ENCODE measurements at regions not wholly inside any gene's neighbourhood (a gene's known extent, or its start where the extent isn't known, plus 50 kb on each side); places are given as distances from the start of the nearest gene placed in this dataset.

DNA sequence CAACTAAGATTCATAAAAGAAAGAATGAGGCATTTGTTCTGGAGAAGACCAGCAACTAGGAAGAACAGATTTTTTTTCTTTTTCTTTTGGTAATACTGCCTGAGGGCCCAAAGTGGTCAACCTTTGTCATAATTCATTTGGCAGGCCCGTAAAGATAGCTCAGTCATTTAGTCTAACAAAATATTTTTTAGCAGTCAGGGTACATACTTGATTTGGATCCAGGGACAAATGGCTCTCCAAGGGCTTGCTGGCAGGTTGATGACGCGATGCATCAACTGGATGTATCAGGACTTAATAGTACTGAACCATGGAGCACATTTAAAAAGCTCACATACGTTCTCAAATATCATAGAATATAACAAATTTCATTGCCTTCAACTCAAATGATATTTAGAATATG is 203.4 kb upstream of the ZNF608 start:
- TF ChIP-seq, protein P1, sequence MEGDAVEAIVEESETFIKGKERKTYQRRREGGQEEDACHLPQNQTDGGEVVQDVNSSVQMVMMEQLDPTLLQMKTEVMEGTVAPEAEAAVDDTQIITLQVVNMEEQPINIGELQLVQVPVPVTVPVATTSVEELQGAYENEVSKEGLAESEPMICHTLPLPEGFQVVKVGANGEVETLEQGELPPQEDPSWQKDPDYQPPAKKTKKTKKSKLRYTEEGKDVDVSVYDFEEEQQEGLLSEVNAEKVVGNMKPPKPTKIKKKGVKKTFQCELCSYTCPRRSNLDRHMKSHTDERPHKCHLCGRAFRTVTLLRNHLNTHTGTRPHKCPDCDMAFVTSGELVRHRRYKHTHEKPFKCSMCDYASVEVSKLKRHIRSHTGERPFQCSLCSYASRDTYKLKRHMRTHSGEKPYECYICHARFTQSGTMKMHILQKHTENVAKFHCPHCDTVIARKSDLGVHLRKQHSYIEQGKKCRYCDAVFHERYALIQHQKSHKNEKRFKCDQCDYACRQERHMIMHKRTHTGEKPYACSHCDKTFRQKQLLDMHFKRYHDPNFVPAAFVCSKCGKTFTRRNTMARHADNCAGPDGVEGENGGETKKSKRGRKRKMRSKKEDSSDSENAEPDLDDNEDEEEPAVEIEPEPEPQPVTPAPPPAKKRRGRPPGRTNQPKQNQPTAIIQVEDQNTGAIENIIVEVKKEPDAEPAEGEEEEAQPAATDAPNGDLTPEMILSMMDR (IDR thresholded peaks at IDR 0.05; ENCODE audit: low read length, missing control alignments) = no peak
- no peak overlapping the region for H3K4me3 ChIP-seq (replicated peaks; ENCODE audit: low read depth, low read length)
- no peak for DNase-seq (ENCODE audit: low read depth)

- DNase-seq (ENCODE audit: low read depth) = no peak
These were observed 204.7 kb upstream of the ZNF608 start for GRCh38 chr5:124951105-124951504.

GRCh38 chr5:124951661-124952060 is 205.2 kb upstream of the ZNF608 start:
- TF ChIP-seq, protein P1 (IDR thresholded peaks at IDR 0.05; ENCODE audit: low read length, missing control alignments) = no peak
- no peak for DNase-seq (ENCODE audit: low read depth)
- no peak overlapping the region for H3K4me3 ChIP-seq (replicated peaks; ENCODE audit: low read depth, low read length)

More at GRCh38 chr5:124951105-124951504, 204.7 kb upstream of the ZNF608 start:
- TF ChIP-seq, protein P1 (IDR thresholded peaks at IDR 0.05; ENCODE audit: low read length, missing control alignments) = no peak
- no peak overlapping the region for H3K4me3 ChIP-seq (replicated peaks; ENCODE audit: low read depth, low read length)

- no peak overlapping the region for H3K4me3 ChIP-seq (replicated peaks; ENCODE audit: low read depth, low read length)
- DNase-seq (ENCODE audit: low read depth) = no peak
- TF ChIP-seq, protein P1 (IDR thresholded peaks at IDR 0.05; ENCODE audit: low read length, missing control alignments) = no peak
These were observed 205.6 kb upstream of the ZNF608 start for GRCh38 chr5:124952079-124952478.

GRCh38 chr5:124952566-124952965 is 206.1 kb upstream of the ZNF608 start:
- no peak overlapping the region for H3K4me3 ChIP-seq (replicated peaks; ENCODE audit: low read depth, low read length)
- DNase-seq (ENCODE audit: low read depth) = no peak
- TF ChIP-seq, protein P1 (IDR thresholded peaks at IDR 0.05; ENCODE audit: low read length, missing control alignments) = no peak

- TF ChIP-seq, protein P1 (IDR thresholded peaks at IDR 0.05; ENCODE audit: low read length, missing control alignments) = no peak
- H3K4me3 ChIP-seq (replicated peaks; ENCODE audit: low read depth, low read length) = no peak overlapping the region
- no peak for DNase-seq (ENCODE audit: low read depth)
These were observed 208.3 kb upstream of the ZNF608 start for GRCh38 chr5:124954784-124955183.

GRCh38 chr5:124956471-124957029 is 210.1 kb upstream of the ZNF608 start:
- TF ChIP-seq, protein P1 (IDR thresholded peaks at IDR 0.05; ENCODE audit: low read length, missing control alignments) = no peak
- no peak for DNase-seq (ENCODE audit: low read depth)
- H3K4me3 ChIP-seq (replicated peaks; ENCODE audit: low read depth, low read length) = no peak overlapping the region
